Astrocyte (in vitro differentiated cells and primary cell): ENCODE measurements at regions not wholly inside any gene's neighbourhood (a gene's known extent, or its start where the extent isn't known, plus 50 kb on each side); places are given as distances from the start of the nearest gene placed in this dataset.

Experiments
- DNase-seq: peaks from one replicate; pipeline ENCODE4 v3.0.0-alpha.2; 2010; ENCODE audit warnings: low read depth
- FAIRE-seq: peaks from 2 replicates; lab custom pipeline; 2011; peaks lifted over from hg19 to GRCh38; lab: Jason Lieb, UNC
- H2AFZ ChIP-seq: 2 replicates; pipeline ENCODE4 v1.6.0; 2012; ENCODE audit warnings: low read depth, low read length, inconsistent platforms
- H3K27ac ChIP-seq: 2 replicates; pipeline ENCODE4 v1.5.1; 2011; ENCODE audit warnings: low read depth, low read length, inconsistent platforms
- H3K27me3 ChIP-seq: 2 replicates; pipeline ENCODE4 v1.6.0; 2011; ENCODE audit warnings: low read length, inconsistent platforms; ENCODE audit not compliant: insufficient read depth
- H3K36me3 ChIP-seq: 2 replicates; pipeline ENCODE4 v1.5.1; 2011; ENCODE audit warnings: low read length, inconsistent platforms; ENCODE audit not compliant: insufficient read depth
- H3K4me1 ChIP-seq: 2 replicates; pipeline ENCODE4 v1.5.1; 2011; ENCODE audit warnings: low read length, inconsistent platforms; ENCODE audit not compliant: insufficient read depth
- H3K4me2 ChIP-seq: 2 replicates; pipeline ENCODE4 v1.6.0; 2012; ENCODE audit warnings: low read length, inconsistent platforms
- H3K4me3 ChIP-seq: 2 replicates; pipeline ENCODE4 v1.5.1; 2011; ENCODE audit warnings: low read depth, mild to moderate bottlenecking, low read length, inconsistent platforms; ENCODE audit not compliant: insufficient read depth
- H3K79me2 ChIP-seq: 2 replicates; pipeline ENCODE4 v1.6.0; 2012; ENCODE audit warnings: mild to moderate bottlenecking, low read length, inconsistent platforms; ENCODE audit not compliant: insufficient read depth
- H3K9ac ChIP-seq: 2 replicates; pipeline ENCODE4 v1.6.0; 2012; ENCODE audit warnings: mild to moderate bottlenecking, low read length, inconsistent platforms
- H3K9me3 ChIP-seq: 2 replicates; pipeline ENCODE4 v1.5.1; 2012; ENCODE audit warnings: low read depth, mild to moderate bottlenecking, low read length, inconsistent platforms; ENCODE audit not compliant: insufficient read depth
- H4K20me1 ChIP-seq: 2 replicates; pipeline ENCODE4 v1.6.0; 2012; ENCODE audit warnings: low read length, inconsistent platforms; ENCODE audit not compliant: insufficient read depth
- H3K27ac Mint-ChIP-seq: one replicate; pipeline ENCODE4 v1.8.0; 2021; ENCODE audit warnings: mild to moderate bottlenecking, mixed read lengths; ENCODE audit not compliant: unreplicated experiment
- H3K27me3 Mint-ChIP-seq: one replicate; pipeline ENCODE4 v1.8.0; 2021; ENCODE audit warnings: low read depth, mixed read lengths; ENCODE audit not compliant: unreplicated experiment
- H3K36me3 Mint-ChIP-seq: one replicate; pipeline ENCODE4 v1.8.0; 2021; ENCODE audit warnings: low read depth, mixed read lengths; ENCODE audit not compliant: unreplicated experiment
- H3K4me1 Mint-ChIP-seq: one replicate; pipeline ENCODE4 v1.8.0; 2021; ENCODE audit warnings: low read depth, mixed read lengths; ENCODE audit not compliant: unreplicated experiment
- H3K4me3 Mint-ChIP-seq: one replicate; pipeline ENCODE4 v1.8.0; 2021; ENCODE audit warnings: mild to moderate bottlenecking, moderate library complexity, mixed read lengths; ENCODE audit not compliant: unreplicated experiment
- H3K9me3 Mint-ChIP-seq: one replicate; pipeline ENCODE4 v1.8.0; 2021; ENCODE audit warnings: mild to moderate bottlenecking, mixed read lengths; ENCODE audit not compliant: unreplicated experiment
- EZH2 ChIP-seq: IDR thresholded peaks from 2 replicates; pipeline ENCODE4 v1.6.1; 2012; ENCODE audit warnings: mild to moderate bottlenecking, low read length, inconsistent platforms; ENCODE audit not compliant: insufficient read depth
- TF ChIP-seq, protein P1 (sequence below): IDR thresholded peaks from 2 replicates; pipeline ENCODE4 v1.5.1; 2011; ENCODE audit warnings: low read depth, mild to moderate bottlenecking, inconsistent platforms, low read length, moderate library complexity; ENCODE audit not compliant: insufficient read depth

DNA sequence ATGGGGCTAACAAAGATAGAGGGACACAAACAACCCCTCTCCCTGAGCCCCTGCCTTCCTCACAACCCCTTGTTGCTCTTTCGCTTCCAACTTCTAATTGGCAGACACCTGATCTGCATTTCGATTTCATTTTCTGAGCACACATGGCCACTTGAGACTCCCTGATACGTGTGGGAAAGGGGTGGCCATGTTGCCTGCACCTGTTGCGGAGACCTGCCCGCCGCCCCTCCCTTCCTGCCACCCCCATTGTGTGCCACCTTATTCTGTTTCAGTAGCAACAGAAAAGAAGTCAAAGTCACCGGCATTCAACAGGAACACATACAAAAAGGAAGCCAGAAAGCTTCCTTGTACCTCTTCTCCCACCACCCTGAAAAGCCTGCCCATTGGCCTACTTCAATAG lies 254.7 kb upstream of the SOX9 start:
- Mint-ChIP-seq H3K4me1 (no peaks in the 10 kb centered on the region), H3K9me3 (no peaks in the 10 kb centered on the region), H3K36me3 (no peaks in the 10 kb centered on the region), H3K27ac (no peak overlapping the region), H3K4me3 (no peak overlapping the region), H3K27me3 (peaks cover 1% of the 10 kb centered on the region)
- no peak for FAIRE-seq
- no peak for DNase-seq
- no peak overlapping the region for H3K4me3 ChIP-seq
- no peak overlapping the region for H2AFZ ChIP-seq
- no peaks in the 10 kb centered on the region for H3K4me1 ChIP-seq
- no peaks in the 10 kb centered on the region for H3K27me3 ChIP-seq
- no peaks in the 10 kb centered on the region for H4K20me1 ChIP-seq
- no peaks in the 10 kb centered on the region for H3K79me2 ChIP-seq
- no peaks in the 10 kb centered on the region for H3K9me3 ChIP-seq
- no peak overlapping the region for H3K27ac ChIP-seq
- no peaks in the 10 kb centered on the region for H3K36me3 ChIP-seq
- H3K9ac ChIP-seq = no peak overlapping the region
- TF ChIP-seq EZH2 = no peak
- TF ChIP-seq, protein P1, sequence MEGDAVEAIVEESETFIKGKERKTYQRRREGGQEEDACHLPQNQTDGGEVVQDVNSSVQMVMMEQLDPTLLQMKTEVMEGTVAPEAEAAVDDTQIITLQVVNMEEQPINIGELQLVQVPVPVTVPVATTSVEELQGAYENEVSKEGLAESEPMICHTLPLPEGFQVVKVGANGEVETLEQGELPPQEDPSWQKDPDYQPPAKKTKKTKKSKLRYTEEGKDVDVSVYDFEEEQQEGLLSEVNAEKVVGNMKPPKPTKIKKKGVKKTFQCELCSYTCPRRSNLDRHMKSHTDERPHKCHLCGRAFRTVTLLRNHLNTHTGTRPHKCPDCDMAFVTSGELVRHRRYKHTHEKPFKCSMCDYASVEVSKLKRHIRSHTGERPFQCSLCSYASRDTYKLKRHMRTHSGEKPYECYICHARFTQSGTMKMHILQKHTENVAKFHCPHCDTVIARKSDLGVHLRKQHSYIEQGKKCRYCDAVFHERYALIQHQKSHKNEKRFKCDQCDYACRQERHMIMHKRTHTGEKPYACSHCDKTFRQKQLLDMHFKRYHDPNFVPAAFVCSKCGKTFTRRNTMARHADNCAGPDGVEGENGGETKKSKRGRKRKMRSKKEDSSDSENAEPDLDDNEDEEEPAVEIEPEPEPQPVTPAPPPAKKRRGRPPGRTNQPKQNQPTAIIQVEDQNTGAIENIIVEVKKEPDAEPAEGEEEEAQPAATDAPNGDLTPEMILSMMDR = no peak
- no peak overlapping the region for H3K4me2 ChIP-seq

DNA sequence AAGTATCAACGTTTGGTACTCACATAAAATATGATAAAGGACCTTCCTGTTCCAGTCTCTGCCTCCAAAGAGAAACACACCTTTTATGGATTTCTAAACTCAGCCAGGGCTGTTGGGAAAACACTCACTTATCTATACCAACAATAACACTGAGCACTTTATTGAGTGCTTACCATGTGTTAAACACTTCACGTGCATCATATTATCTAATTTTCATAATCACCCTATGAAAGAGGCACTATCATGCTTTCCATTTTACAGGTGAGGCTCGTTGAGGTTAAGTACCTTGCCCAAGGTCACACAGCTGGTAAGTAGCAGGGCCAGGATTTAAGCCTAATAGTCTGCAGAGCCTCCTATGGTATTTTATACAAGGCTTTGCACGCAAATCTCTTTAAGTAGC lies 251.5 kb upstream of the SOX9 start:
- H3K79me2 ChIP-seq = no peaks in the 10 kb centered on the region
- no peak overlapping the region for H3K9ac ChIP-seq
- no peak for DNase-seq
- H3K4me1 ChIP-seq = no peaks in the 10 kb centered on the region
- Mint-ChIP-seq H3K27me3 (peaks cover 1% of the 10 kb centered on the region), H3K27ac (no peak overlapping the region), H3K4me3 (no peak overlapping the region), H3K4me1 (no peaks in the 10 kb centered on the region), H3K36me3 (no peaks in the 10 kb centered on the region), H3K9me3 (no peaks in the 10 kb centered on the region)
- no peak overlapping the region for H3K4me2 ChIP-seq
- no peak overlapping the region for H3K27ac ChIP-seq
- no peaks in the 10 kb centered on the region for H4K20me1 ChIP-seq
- no peaks in the 10 kb centered on the region for H3K9me3 ChIP-seq
- no peak overlapping the region for H3K4me3 ChIP-seq
- no peak for FAIRE-seq
- no peaks in the 10 kb centered on the region for H3K27me3 ChIP-seq
- H3K36me3 ChIP-seq = no peaks in the 10 kb centered on the region
- TF ChIP-seq, protein P1 = no peak
- TF ChIP-seq EZH2 = no peak
- no peak overlapping the region for H2AFZ ChIP-seq

DNA sequence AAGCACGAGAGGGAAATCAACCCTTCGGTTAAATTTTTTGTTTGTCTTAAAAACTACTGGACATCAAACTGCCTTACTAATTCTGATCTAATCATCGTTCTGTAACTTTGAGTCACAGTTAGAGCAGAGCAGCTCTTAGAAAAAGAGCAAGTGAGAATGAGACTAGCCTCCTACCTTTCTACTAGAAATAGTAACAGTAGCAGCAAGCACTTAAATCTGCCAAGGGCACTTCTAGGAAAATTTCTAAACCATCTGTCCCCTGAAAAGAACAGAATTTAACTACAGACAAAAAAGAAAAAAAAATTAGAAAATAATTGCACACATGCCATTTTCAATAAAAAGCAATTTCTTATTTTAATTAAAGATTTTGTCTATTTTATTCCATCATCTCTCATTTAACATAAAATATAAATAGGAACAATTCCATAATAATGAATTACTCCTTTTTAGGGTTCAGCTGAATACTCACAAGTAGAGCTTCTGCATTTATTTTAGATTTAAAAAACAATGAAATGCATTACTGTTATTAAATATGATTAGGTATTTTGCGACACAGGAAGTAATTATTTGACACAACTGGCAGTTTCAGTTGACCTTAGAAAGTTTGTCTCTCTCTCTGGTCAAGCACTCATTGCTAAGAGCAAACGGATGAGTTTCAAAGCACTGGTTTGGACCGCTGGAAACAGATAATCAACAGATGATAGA lies 250.8 kb upstream of the SOX9 start:
- H3K9ac ChIP-seq = no peak overlapping the region
- no peaks in the 10 kb centered on the region for H3K9me3 ChIP-seq
- peaks cover 1% of the 10 kb centered on the region for H3K27me3 Mint-ChIP-seq
- no peak overlapping the region for H3K27ac ChIP-seq
- H3K4me1 ChIP-seq = no peaks in the 10 kb centered on the region
- no peak overlapping the region for H3K4me3 Mint-ChIP-seq
- no peak overlapping the region for H3K4me2 ChIP-seq
- H3K79me2 ChIP-seq = no peaks in the 10 kb centered on the region
- H3K27ac Mint-ChIP-seq = no peak overlapping the region
- DNase-seq = no peak
- H3K4me3 ChIP-seq = no peak overlapping the region
- no peaks in the 10 kb centered on the region for H3K36me3 Mint-ChIP-seq
- no peaks in the 10 kb centered on the region for H3K36me3 ChIP-seq
- no peaks in the 10 kb centered on the region for H4K20me1 ChIP-seq
- no peaks in the 10 kb centered on the region for H3K9me3 Mint-ChIP-seq
- H3K4me1 Mint-ChIP-seq = no peaks in the 10 kb centered on the region
- no peak for TF ChIP-seq EZH2
- TF ChIP-seq, protein P1 = no peak
- FAIRE-seq = no peak
- H2AFZ ChIP-seq = no peak overlapping the region
- no peaks in the 10 kb centered on the region for H3K27me3 ChIP-seq
